WTC11 (cell line): ENCODE measurements at regions not wholly inside any gene's neighbourhood (a gene's known extent, or its start where the extent isn't known, plus 50 kb on each side); places are given as distances from the start of the nearest gene placed in this dataset.

ENCODE experiments used
- CTCF ChIP-seq: fragments of 200-600 bp; IDR thresholded peaks from 2 replicates; pipeline ENCODE4 v1.8.0; 2022; ENCODE audit warnings: antibody characterized with exemption
- E2F5 ChIP-seq: sonication (generic); formaldehyde crosslinking; IDR thresholded peaks from 2 replicates; pipeline ENCODE4 v1.8.1; 2022; ENCODE audit warnings: mild to moderate bottlenecking, moderate library complexity, missing genetic modification reagents
- ERG ChIP-seq: fragments of 250-450 bp; sonication (Bioruptor Pico); IDR thresholded peaks from 2 replicates; pipeline ENCODE4 v1.8.0; 2021; ENCODE audit warnings: mild to moderate bottlenecking
- FOXJ3 ChIP-seq: sonication (generic); formaldehyde crosslinking; IDR thresholded peaks from 2 replicates; pipeline ENCODE4 v1.9.0; 2021; ENCODE audit warnings: missing genetic modification reagents, mild to moderate bottlenecking, borderline replicate concordance
- FOXK1 ChIP-seq: sonication (generic); formaldehyde crosslinking; IDR thresholded peaks from 2 replicates; pipeline ENCODE4 v1.8.0; 2022; ENCODE audit warnings: mild to moderate bottlenecking, moderate library complexity, missing genetic modification reagents
- FOXP4 ChIP-seq: sonication (generic); formaldehyde crosslinking; IDR thresholded peaks from 2 replicates; pipeline ENCODE4 v1.8.0; 2022; ENCODE audit warnings: mild to moderate bottlenecking, missing genetic modification reagents
- IRF2 ChIP-seq: sonication (generic); formaldehyde crosslinking; IDR thresholded peaks from 2 replicates; pipeline ENCODE4 v1.8.0; 2022; ENCODE audit warnings: low read depth, missing genetic modification reagents, borderline replicate concordance
- MAX ChIP-seq: sonication (generic); formaldehyde crosslinking; IDR thresholded peaks from 2 replicates; pipeline ENCODE4 v1.8.0; 2022; ENCODE audit warnings: mild to moderate bottlenecking, missing genetic modification reagents
- NFE2L1 ChIP-seq: sonication (generic); formaldehyde crosslinking; IDR thresholded peaks from 2 replicates; pipeline ENCODE4 v1.8.1; 2023; ENCODE audit warnings: missing genetic modification reagents
- NR1H2 ChIP-seq: sonication (generic); formaldehyde crosslinking; IDR thresholded peaks from 2 replicates; pipeline ENCODE4 v1.9.0; 2021; ENCODE audit warnings: mild to moderate bottlenecking, moderate library complexity, missing genetic modification reagents
- OVOL2 ChIP-seq: fragments of 250-450 bp; sonication (Bioruptor Pico); IDR thresholded peaks from 2 replicates; pipeline ENCODE4 v1.9.0; 2021; ENCODE audit warnings: mild to moderate bottlenecking, borderline replicate concordance
- ZNF263 ChIP-seq: sonication (generic); formaldehyde crosslinking; IDR thresholded peaks from 2 replicates; pipeline ENCODE4 v1.8.1; 2022; ENCODE audit warnings: low read depth, mild to moderate bottlenecking, moderate library complexity, missing genetic modification reagents
- TF ChIP-seq, protein P1 (sequence below): sonication (generic); formaldehyde crosslinking; IDR thresholded peaks from 2 replicates; pipeline ENCODE4 v1.8.1; 2023; ENCODE audit warnings: mild to moderate bottlenecking, missing genetic modification reagents, borderline replicate concordance
- TF ChIP-seq, protein P2 (sequence below): sonication (generic); formaldehyde crosslinking; IDR thresholded peaks from 2 replicates; pipeline ENCODE4 v1.8.0; 2022; ENCODE audit warnings: missing genetic modification reagents

DNA sequence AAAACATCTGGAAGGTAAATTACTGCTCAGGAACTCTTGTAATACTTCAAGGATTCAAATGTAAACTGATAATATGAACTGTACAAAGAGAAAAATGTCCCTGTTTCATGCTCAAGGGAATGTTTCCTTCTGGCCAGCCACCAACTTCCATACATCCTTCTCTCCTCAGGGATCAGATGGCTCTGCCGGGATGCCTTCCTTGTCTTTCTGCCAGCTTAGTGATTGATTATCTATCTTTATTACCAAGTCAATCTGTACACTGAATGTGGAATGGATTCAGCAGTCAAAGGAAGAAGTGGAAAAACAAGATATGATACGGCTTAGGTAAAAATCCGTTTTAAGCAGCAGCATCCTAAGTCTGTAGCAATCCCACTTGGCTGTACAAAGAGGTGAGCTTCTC is 178.3 kb downstream of the PTN start:
- TF ChIP-seq CTCF (no peak), FOXJ3 (CRISPR knock-in tag) (no peak), FOXK1 (CRISPR knock-in tag) (no peak), MAX (CRISPR knock-in tag) (no peak), ZNF263 (CRISPR knock-in tag) (no peak), OVOL2 (no peak), E2F5 (CRISPR knock-in tag) (no peak), IRF2 (CRISPR knock-in tag) (no peak), NFE2L1 (CRISPR knock-in tag) (no peak), FOXP4 (no peak), ERG (no peak), NR1H2 (CRISPR knock-in tag) (no peak)
- TF ChIP-seq, protein P1, sequence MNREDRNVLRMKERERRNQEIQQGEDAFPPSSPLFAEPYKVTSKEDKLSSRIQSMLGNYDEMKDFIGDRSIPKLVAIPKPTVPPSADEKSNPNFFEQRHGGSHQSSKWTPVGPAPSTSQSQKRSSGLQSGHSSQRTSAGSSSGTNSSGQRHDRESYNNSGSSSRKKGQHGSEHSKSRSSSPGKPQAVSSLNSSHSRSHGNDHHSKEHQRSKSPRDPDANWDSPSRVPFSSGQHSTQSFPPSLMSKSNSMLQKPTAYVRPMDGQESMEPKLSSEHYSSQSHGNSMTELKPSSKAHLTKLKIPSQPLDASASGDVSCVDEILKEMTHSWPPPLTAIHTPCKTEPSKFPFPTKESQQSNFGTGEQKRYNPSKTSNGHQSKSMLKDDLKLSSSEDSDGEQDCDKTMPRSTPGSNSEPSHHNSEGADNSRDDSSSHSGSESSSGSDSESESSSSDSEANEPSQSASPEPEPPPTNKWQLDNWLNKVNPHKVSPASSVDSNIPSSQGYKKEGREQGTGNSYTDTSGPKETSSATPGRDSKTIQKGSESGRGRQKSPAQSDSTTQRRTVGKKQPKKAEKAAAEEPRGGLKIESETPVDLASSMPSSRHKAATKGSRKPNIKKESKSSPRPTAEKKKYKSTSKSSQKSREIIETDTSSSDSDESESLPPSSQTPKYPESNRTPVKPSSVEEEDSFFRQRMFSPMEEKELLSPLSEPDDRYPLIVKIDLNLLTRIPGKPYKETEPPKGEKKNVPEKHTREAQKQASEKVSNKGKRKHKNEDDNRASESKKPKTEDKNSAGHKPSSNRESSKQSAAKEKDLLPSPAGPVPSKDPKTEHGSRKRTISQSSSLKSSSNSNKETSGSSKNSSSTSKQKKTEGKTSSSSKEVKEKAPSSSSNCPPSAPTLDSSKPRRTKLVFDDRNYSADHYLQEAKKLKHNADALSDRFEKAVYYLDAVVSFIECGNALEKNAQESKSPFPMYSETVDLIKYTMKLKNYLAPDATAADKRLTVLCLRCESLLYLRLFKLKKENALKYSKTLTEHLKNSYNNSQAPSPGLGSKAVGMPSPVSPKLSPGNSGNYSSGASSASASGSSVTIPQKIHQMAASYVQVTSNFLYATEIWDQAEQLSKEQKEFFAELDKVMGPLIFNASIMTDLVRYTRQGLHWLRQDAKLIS (CRISPR knock-in tag): no peak
- TF ChIP-seq, protein P2, sequence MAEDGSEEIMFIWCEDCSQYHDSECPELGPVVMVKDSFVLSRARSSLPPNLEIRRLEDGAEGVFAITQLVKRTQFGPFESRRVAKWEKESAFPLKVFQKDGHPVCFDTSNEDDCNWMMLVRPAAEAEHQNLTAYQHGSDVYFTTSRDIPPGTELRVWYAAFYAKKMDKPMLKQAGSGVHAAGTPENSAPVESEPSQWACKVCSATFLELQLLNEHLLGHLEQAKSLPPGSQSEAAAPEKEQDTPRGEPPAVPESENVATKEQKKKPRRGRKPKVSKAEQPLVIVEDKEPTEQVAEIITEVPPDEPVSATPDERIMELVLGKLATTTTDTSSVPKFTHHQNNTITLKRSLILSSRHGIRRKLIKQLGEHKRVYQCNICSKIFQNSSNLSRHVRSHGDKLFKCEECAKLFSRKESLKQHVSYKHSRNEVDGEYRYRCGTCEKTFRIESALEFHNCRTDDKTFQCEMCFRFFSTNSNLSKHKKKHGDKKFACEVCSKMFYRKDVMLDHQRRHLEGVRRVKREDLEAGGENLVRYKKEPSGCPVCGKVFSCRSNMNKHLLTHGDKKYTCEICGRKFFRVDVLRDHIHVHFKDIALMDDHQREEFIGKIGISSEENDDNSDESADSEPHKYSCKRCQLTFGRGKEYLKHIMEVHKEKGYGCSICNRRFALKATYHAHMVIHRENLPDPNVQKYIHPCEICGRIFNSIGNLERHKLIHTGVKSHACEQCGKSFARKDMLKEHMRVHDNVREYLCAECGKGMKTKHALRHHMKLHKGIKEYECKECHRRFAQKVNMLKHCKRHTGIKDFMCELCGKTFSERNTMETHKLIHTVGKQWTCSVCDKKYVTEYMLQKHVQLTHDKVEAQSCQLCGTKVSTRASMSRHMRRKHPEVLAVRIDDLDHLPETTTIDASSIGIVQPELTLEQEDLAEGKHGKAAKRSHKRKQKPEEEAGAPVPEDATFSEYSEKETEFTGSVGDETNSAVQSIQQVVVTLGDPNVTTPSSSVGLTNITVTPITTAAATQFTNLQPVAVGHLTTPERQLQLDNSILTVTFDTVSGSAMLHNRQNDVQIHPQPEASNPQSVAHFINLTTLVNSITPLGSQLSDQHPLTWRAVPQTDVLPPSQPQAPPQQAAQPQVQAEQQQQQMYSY (CRISPR knock-in tag): no peak
